ENCODE measurements at regions not wholly inside any gene's neighbourhood (a gene's known extent, or its start where the extent isn't known, plus 50 kb on each side); places are given as distances from the start of the nearest gene placed in this dataset.
A peak's percentile ranks its signal among the peaks of the same experiment; 100 is the strongest.

- peak; percentile 16 to 33 for DNase-seq
Measured at GRCh38 chr4:144304025-144304424, 163.5 kb upstream of the GYPA start.

DNA sequence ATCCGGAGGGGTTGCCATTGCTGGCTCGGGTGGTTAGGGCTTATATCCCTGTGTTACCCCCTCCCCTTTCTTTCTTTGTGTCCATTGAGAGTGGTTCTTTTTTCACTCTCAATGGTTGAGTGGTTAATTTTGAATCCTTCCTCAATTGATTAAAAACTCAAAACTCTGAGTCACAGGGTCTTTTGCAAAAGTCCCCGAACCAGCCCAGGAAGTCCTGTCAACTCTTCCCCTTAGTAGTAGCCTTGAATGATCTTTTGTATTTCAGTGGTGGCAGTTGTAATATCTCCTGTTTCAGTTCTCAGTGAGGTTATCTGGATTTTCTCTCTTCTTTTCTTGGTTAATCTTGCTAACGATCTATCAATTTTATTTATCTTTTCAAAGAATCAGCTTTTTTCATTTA lies 170.0 kb upstream of the GYPA start:
- DNase-seq = no peak

- no peak for DNase-seq
Measured at GRCh38 chr4:144313370-144313769, 172.9 kb upstream of the GYPA start.

DNA sequence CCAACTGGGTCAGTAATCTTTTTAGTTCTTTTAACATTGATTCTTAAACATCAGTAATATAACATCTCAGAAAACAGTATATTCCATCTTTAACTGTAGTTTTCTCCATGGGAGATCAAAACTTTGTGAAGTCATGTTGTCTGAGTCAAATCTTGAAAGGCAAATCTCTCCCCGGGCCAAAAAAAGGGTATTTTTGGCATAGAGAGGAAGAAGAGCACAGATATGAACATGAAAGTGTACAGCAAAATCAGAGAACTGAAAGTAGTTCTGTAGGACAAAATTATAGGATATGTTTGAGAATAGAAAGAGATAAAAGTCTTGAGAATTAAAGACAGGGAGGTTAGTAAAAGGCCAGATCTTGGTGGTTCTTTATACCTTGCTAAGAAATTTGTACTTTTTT lies 176.4 kb upstream of the GYPA start:
- DNase-seq = no peak

DNA sequence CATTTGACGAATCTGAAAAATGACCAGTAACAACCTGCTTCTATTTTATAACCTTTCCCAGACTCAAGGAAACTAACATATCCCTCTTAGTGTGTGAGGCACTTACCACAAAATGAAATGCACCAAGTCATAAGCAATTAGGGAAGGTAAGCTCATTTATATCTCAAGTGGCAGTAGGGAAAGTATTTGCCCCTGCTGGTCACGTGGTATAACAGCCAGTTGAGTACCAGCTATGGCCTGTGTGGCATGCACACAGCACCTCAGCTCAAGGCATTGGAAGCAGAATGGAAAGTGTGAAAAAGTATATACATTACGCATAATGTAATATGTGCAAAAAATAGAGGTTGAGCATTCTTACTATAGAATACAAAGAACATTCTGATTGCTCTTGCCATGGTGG lies 178.3 kb upstream of the GYPA start:
- DNase-seq = no peak

DNA sequence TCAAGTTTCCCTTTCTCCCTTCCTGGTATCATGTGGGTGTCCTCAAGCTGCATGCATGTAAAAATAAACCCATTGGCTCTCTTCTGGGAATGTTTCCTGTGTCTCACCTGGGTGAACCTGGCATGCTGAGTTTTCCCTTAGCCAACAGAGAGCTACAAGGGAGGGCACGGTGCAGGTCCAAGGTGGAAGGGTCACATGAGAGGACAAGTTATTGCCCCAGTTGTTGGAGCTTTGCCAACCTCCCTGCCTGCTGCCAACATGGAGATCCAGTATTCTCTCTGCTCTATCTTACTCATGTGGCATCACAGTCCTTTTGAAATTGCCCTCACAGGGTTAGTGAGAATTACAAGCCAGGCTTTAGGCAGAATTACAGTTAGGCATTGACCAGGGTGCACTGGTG lies 196.1 kb upstream of the GYPA start:
- peak in 1 of 2 experiments; percentile 11 for DNase-seq

- DNase-seq = no peak
Measured at GRCh38 chr4:144338148-144338547, 197.6 kb upstream of the GYPA start.

DNA sequence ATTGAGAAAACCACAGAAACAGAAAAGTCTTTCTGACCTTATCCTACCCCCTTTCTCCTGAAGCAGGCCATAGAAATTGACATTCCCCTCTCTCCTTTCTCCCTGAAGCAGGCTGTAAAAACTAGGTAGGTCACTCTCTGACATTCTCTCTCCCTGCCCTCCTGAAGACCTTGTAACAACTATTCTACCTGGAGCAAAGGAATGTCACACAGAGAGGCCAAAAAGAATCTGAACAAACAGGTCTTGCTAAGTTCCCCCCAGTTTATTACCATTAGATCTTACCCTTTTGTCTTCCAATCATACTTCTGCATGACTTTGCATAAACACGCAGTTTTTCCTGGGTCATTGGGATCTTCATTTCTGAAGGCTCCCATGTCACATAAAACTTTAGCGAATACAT lies 198.3 kb upstream of the GYPA start:
- no peak for DNase-seq

GRCh38 chr4:144340931-144341330 lies 200.4 kb upstream of the GYPA start:
- no peak for DNase-seq

DNA sequence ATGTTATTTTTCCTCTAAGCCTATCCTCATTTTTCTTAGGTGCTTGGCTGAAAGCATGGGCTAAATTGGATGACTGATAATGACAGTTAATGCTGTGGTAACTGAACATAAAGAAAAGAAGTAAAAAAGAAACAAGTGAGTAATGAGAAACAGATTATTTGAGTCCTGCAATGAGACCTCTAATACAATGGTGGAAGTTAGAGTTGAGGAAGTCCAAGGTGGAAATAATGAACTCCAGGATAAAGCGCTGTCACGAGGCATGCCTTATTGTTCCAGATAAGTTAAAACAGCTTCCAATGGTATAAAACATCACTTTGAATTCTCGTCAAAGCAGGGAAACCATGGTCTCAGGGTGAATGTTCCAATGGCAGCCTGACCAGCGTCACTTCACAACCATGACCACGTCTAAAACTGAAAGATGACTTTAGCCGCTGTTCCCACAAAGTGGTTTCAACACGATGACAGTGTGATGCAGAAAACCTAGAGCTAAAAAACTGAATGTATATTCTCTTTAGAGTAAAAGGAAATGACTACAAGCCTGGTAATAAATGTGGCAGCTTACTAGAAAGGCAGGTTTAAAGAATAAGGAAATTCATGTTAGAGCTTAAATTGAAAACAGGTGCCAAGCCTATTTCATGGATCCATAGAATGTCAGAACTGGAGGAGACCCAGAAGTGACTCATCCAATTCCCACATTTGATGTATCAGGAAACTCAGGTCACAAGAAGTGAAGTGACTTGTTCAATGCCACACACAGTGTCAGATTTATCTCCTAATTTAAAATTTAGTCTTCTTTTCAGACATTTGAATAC lies 202.6 kb upstream of the GYPA start:
- DNase-seq = no peak

GRCh38 chr4:144347121-144347520 lies 206.6 kb upstream of the GYPA start:
- no peak for DNase-seq

DNA sequence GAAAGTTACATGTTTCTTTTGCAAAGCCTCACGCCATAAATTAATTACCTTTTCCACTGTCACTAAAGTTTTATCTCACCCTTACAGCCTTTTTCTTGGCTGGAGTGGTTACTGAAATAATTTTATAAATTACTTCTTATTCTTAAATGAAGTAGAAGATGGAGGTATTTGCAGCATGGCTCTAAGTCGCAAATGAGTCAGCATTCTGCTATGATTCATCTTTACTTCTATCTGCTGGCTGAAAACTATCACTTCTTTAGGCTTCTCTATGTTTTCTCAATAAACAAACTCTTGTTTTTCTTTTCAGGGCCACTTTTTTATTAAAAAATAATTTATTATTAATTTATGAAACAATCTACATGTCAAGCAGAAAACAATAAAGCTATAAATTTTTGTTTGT lies 210.2 kb upstream of the GYPA start:
- DNase-seq = no peak

DNA sequence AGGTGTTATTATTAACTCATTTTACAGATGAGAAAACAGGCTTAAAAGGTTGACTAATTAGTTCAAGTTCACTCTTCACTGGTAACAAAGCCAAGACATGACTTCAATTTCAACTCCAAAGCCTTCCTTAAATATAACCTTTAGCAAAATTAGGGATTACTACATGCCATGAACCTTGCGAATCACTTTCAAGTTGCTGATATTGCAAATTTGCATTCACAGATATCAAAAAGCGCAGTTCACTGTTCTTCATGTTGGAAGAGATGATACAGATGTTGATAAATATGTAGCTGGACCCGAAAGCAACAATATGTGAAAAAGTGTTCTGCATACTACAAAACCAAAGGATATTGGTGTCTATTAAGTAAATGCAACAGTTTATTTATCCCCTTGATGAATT lies 210.8 kb upstream of the GYPA start:
- no peak for DNase-seq

- DNase-seq = no peak
Measured at GRCh38 chr4:144353292-144353691, 212.8 kb upstream of the GYPA start.

DNA sequence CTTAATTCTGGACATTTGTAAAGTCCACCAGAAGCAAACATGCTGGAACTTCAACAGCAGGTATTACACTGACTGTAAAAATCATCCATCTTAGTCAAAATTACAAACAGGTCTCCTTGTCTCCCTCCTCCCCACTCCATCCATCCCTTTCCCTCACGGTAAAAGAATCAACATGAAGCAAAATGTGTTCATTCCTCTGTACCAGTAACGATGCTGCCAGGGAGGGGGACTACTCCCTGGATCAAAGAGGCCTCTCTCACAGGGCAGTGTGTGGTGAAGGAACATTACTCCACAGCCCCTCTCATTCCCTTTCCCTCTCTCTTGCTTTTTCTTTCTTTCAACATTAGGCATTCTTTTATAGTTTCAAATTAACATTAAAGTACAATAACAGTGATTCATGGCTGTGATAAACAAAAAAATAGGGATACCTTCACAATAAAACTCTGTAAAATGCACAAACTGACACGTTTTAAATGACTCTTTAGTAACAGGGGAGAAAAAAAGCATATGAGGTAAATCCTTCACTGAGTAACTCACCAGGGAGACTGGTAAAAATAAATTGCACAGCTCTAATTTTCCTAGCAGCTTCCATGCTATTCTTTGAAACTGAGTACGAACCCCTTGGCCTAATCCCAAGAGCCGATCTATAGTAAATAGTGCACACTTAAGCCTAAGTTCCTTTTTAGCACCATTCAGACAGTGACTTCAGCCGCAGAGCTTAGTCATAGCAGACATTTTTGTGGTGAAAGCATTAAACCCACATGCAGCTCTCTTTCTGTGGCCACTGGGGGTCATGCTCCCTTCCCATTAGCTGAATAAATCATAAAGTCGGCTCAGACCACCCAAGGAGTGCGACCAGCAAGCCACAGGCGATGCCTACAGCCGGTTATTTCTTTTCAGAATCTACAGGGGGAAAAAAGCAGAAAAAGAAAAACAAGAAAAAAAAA lies 215.6 kb upstream of the GYPA start:
- DNase-seq = no peak

GRCh38 chr4:144356941-144357381 lies 216.4 kb upstream of the GYPA start:
- no peak for DNase-seq

- DNase-seq = no peak
Measured at GRCh38 chr4:144357975-144358374, 217.5 kb upstream of the GYPA start.

DNA sequence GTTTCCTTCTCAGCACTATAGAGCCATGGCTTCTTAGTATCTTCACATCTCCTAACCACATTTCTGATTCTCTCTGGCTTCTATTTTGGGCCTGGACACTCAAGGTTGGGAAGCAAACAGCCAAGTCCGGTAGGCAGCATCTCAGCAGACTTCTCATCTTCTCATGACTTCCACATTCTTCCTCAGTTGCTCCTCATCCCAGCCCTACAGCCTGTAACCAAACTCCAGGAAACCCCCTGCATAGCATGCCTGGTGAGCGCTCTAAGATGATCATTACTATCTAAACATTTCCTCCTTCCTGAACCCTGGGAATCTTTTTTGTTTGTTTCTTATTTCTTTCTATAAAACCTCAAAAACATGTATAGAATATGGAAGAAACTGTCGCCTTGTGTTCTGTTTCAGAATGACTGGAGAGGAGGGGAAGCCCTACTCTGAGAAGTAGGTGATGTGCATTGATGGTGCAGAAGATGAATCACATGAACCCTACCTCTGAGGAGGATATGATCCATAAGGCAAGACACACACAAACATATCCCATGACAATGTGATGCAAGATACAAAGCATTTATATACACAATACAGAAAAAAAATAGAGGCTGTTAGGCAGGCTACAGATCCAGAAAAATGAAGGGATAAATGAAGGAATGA lies 219.8 kb upstream of the GYPA start:
- DNase-seq = no peak

DNA sequence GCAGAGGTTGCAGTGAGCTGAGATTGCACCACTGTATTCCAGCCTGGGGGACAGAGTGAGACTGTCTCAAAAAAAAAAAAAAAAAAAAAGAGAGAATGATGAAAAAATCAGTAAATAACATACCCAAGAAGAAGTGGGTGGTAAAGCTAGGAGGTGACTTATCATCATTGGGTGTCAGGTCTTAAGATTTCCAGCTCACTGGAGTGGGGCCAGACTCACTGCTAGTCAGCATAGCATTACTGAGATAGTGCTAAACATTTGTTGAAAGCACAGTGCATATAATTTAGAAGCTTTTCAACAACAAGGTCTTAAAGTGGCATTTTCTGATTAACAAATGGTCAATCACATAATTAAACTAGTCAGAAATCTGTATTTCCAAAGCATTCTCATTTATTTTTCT lies 221.8 kb upstream of the GYPA start:
- no peak for DNase-seq

- no peak for DNase-seq
Measured at GRCh38 chr4:144363890-144364289, 223.4 kb upstream of the GYPA start.

DNA sequence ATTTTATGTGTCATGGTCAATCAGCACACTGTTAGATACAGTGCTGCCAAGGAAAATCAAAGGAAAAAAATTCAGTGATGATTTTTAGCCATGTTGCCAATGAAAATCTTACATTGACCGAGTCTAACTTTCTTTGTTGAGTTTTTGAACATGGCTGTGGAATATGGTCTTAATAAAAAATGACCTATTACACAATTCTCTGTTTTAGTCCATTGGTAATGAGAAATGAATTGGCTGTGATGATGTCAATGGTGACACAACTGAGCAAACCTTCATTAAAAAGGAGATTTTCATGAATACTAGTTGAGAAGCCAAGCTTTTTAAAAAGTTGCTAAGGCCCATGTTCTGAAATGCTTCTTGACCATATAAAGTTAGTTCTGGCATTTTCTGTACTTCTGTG lies 225.9 kb upstream of the GYPA start:
- DNase-seq = no peak

DNA sequence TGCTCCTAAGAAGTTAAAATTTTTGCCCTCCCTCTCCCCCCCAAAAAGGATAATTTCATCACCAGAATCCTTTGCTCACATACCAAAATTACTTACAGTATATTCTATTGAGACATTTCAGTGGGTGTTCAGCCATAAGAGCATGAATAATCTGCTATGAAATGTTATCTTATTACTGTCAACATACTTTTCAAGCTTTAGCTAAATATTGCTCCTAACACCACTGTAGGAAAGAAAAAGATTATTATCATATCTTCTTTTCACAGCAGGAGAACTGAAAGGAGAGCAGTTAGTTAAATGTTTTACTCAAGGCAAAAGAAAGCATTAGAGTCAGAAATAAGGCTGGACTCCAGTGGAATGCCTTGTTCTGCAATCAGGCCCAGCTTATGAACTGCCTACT lies 231.0 kb upstream of the GYPA start:
- no peak for DNase-seq

DNA sequence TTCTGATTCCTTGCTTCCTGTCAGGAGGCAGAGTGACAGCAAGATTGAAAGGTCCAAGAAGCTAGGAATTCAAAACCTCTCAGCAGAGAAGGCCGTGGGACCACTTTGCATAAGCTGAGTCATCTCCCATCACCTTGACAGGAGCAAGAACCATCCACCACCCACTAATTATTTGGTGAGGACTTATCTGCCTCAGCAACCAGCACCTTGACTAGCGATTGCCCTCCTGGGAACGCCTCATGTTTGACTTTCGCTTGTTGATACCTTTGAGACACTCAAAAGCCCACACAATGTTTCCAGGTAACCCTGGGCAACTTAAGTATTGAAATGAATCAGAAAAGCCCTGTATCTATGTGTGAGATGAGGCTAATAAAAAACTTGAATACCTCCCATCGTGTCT lies 233.5 kb upstream of the GYPA start:
- no peak for DNase-seq

DNA sequence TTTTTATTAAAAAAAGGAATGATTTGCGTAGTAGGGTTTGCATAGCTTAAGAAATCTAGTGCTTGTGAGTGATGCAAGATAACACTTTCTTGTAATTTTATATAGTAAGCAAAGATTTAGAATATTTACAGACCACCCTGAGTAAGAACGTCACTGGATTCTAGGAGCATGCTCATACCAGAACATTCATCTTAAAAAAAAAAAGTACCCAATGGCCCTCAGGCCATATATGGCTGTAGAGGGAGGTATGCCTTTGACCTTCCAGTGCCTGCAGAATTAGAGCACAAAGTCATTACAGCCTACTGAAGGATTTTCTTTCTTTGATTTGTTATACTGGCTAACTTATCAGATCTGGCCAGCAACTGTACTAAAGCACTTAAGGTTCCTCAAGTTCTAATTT lies 236.3 kb upstream of the GYPA start:
- no peak for DNase-seq

Data from SHP77 (cell line).